ENCODE measurements at regions not wholly inside any gene's neighbourhood (a gene's known extent, or its start where the extent isn't known, plus 50 kb on each side); places are given as distances from the start of the nearest gene placed in this dataset.

DNA sequence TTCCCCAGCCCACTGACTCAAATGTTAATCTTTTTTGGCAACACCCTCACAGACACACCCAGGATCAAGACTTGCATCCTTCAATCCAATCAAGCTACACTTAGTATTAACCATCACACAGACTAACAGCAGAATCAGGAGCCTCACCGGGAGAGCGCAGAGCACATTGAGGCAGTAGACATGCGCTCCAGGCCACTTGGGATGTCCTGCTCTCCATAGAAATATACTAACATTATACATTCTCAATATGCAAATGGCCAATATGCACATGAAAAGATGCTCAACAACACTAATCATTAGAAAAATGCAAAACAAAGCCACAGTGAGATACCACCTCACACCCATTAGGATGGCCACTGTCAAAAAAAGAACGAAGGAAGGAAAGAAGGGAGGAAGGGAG lies 135.0 kb upstream of the KCNE2 start:
- no peak for TF ChIP-seq EZH2phosphoT487 (IDR thresholded peaks at IDR 0.05; ENCODE audit: low read depth, severe bottlenecking, unreplicated experiment)
- TF ChIP-seq, protein P1, sequence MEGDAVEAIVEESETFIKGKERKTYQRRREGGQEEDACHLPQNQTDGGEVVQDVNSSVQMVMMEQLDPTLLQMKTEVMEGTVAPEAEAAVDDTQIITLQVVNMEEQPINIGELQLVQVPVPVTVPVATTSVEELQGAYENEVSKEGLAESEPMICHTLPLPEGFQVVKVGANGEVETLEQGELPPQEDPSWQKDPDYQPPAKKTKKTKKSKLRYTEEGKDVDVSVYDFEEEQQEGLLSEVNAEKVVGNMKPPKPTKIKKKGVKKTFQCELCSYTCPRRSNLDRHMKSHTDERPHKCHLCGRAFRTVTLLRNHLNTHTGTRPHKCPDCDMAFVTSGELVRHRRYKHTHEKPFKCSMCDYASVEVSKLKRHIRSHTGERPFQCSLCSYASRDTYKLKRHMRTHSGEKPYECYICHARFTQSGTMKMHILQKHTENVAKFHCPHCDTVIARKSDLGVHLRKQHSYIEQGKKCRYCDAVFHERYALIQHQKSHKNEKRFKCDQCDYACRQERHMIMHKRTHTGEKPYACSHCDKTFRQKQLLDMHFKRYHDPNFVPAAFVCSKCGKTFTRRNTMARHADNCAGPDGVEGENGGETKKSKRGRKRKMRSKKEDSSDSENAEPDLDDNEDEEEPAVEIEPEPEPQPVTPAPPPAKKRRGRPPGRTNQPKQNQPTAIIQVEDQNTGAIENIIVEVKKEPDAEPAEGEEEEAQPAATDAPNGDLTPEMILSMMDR (IDR thresholded peaks at IDR 0.05; ENCODE audit: poor library complexity), result no peak

All from hepatocyte (in vitro differentiated cells).